Left cardiac atrium (tissue), 4 donors: ENCODE measurements at regions not wholly inside any gene's neighbourhood (a gene's known extent, or its start where the extent isn't known, plus 50 kb on each side); places are given as distances from the start of the nearest gene placed in this dataset.

Experiments
- ATAC-seq, 2 donors: fragments of 200-7000 bp; cut with Tn5 transposase; one replicate each; pipeline ENCODE4 v1.9.1; 2020; ENCODE audit warnings: mild to moderate bottlenecking in 2 of 2, moderate library complexity in 2 of 2
- DNase-seq: peaks from one replicate; pipeline ENCODE4 v3.0.0-alpha.2; 2020
- intact Hi-C, 2 donors: fragments of 100-400 bp; cut with DNase I; formaldehyde crosslinking; loops; one replicate each; pipeline versions ENCODE4 v1.14.1 to v1.15.1; 2022 to 2023
- donor health status: DM: no; HTN: yes; CAD: no.
- donor health status: DM: no; HTN: yes; CAD: no; lungs with severe emphysema.
- donor health status: DM: yes; HTN: yes; CAD: no.
- donor health status: Dilated cardiomyopathy.

GRCh38 chr2:62379566-62379965 is 126.4 kb downstream of the TMEM17 start:
- DNase-seq: no peak
- ATAC-seq: no peak
- intact Hi-C loops: no loop called here

GRCh38 chr2:62375113-62375420 is 130.9 kb downstream of the TMEM17 start:
- DNase-seq (no peak), ATAC-seq (no peak)
- intact Hi-C loops: no loop called here

- ATAC-seq (no peak), DNase-seq (no peak)
- intact Hi-C loops: no loop called here
These were observed 131.5 kb downstream of the TMEM17 start for GRCh38 chr2:62374301-62375112.

- ATAC-seq: no peak
- no peak for DNase-seq
- intact Hi-C loops: no loop called here
These were observed 133.2 kb downstream of the TMEM17 start for GRCh38 chr2:62372824-62373223.

GRCh38 chr2:62370321-62371250 is 135.4 kb downstream of the TMEM17 start:
- intact Hi-C loops: no loop called here
- ATAC-seq (no peak), DNase-seq (no peak)

- ATAC-seq (no peak), DNase-seq (no peak)
- intact Hi-C loops: no loop called here
These were observed 136.3 kb downstream of the TMEM17 start for GRCh38 chr2:62369541-62370202.

- intact Hi-C loops: no loop called here
- DNase-seq (no peak), ATAC-seq (no peak)
These were observed 141.0 kb downstream of the TMEM17 start for GRCh38 chr2:62364791-62365528.

GRCh38 chr2:62363166-62363565 is 142.8 kb downstream of the TMEM17 start:
- no peak for ATAC-seq

GRCh38 chr2:62362561-62362960 is 143.4 kb downstream of the TMEM17 start:
- intact Hi-C loops: no loop called here
- DNase-seq (no peak), ATAC-seq (no peak)

More at GRCh38 chr2:62363166-62363565, 142.8 kb downstream of the TMEM17 start:
- intact Hi-C loops: no loop called here
- no peak for DNase-seq

GRCh38 chr2:62361964-62362363 is 144.0 kb downstream of the TMEM17 start:
- intact Hi-C loops: no loop called here
- ATAC-seq (no peak), DNase-seq (no peak)

GRCh38 chr2:62354771-62355561 is 151.0 kb downstream of the TMEM17 start:
- no peak for ATAC-seq
- intact Hi-C loops: no loop called here

GRCh38 chr2:62352031-62352430 is 154.0 kb downstream of the TMEM17 start:
- intact Hi-C loops: no loop called here
- ATAC-seq (no peak), DNase-seq (no peak)

More at GRCh38 chr2:62354771-62355561, 151.0 kb downstream of the TMEM17 start:
- DNase-seq: no peak

GRCh38 chr2:62349788-62350187 is 153.9 kb downstream of the B3GNT2 start:
- DNase-seq (no peak), ATAC-seq (no peak)
- intact Hi-C loops: no loop called here

GRCh38 chr2:62348700-62349099 is 152.8 kb downstream of the B3GNT2 start:
- DNase-seq (no peak), ATAC-seq (no peak)
- intact Hi-C loops: no loop called here

GRCh38 chr2:62347563-62348270 is 151.8 kb downstream of the B3GNT2 start:
- DNase-seq (no peak), ATAC-seq (no peak)
- intact Hi-C loops: no loop called here

- DNase-seq (no peak), ATAC-seq (no peak)
These were observed 148.6 kb downstream of the B3GNT2 start for GRCh38 chr2:62344472-62344871.

GRCh38 chr2:62343636-62344337 is 147.9 kb downstream of the B3GNT2 start:
- intact Hi-C loops: no loop called here
- no peak for DNase-seq
- no peak for ATAC-seq

More at GRCh38 chr2:62344472-62344871, 148.6 kb downstream of the B3GNT2 start:
- intact Hi-C loops: no loop called here
